LNCaP clone FGC (cell line): ENCODE measurements at regions not wholly inside any gene's neighbourhood (a gene's known extent, or its start where the extent isn't known, plus 50 kb on each side); places are given as distances from the start of the nearest gene placed in this dataset.

Experiments
- DNase-seq: peaks from one replicate; pipeline ENCODE4 v3.0.0-alpha.2; 2011; ENCODE audit warnings: low read depth
- H3K4me3 ChIP-seq: 2 replicates; pipeline ENCODE4 v1.5.1; 2011; ENCODE audit warnings: mild to moderate bottlenecking, low read depth, low read length, control low read depth
- TF ChIP-seq, protein P1 (sequence below): IDR thresholded peaks from 2 replicates; pipeline ENCODE4 v1.5.1; 2012; ENCODE audit warnings: mild to moderate bottlenecking; ENCODE audit not compliant: control insufficient read depth, insufficient read depth; ENCODE audit errors: extremely low read depth

DNA sequence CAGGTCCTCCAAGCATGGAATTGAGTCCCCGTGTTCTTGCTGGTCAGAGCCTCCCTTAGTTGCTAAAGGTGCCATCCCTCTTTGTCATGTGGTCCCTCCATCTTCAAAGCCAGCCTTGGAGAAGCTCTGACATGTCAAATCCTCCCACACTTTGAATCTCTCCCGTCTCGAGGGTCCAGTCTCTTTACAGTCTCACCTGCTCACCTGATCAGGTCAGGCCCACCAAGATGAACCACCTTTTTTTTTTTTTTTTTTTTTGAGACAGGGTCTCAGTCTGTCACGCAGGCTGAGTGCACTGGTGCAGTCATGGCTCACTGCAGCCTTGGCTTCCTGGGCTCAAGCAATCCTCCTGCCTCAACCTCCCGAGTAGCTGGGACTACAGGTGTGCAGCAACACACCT lies 100.3 kb upstream of the PRR5 start:
- H3K4me3 ChIP-seq, result no peak overlapping the region
- TF ChIP-seq, protein P1, sequence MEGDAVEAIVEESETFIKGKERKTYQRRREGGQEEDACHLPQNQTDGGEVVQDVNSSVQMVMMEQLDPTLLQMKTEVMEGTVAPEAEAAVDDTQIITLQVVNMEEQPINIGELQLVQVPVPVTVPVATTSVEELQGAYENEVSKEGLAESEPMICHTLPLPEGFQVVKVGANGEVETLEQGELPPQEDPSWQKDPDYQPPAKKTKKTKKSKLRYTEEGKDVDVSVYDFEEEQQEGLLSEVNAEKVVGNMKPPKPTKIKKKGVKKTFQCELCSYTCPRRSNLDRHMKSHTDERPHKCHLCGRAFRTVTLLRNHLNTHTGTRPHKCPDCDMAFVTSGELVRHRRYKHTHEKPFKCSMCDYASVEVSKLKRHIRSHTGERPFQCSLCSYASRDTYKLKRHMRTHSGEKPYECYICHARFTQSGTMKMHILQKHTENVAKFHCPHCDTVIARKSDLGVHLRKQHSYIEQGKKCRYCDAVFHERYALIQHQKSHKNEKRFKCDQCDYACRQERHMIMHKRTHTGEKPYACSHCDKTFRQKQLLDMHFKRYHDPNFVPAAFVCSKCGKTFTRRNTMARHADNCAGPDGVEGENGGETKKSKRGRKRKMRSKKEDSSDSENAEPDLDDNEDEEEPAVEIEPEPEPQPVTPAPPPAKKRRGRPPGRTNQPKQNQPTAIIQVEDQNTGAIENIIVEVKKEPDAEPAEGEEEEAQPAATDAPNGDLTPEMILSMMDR, result no peak
- no peak for DNase-seq

DNA sequence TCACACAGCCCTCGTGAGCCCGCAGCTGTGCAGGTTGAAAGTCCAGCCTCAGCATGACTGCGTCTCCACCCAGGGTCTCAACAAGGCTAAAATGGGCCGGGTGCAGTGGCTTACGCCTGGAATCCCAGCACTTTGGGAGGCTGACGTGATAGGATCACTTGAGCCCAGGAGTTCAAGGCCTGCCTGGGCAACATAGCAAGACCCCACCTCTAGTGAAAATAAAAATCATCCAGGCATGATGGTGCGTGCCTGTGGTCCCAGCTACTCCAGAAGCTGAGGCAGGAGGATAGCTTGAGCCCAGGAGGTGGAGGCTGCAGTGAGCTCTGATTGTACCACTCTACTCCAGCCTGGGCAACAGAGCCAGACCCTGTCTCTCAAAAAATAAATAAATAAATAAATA lies 100.8 kb upstream of the PRR5 start:
- TF ChIP-seq, protein P1, result no peak

DNA sequence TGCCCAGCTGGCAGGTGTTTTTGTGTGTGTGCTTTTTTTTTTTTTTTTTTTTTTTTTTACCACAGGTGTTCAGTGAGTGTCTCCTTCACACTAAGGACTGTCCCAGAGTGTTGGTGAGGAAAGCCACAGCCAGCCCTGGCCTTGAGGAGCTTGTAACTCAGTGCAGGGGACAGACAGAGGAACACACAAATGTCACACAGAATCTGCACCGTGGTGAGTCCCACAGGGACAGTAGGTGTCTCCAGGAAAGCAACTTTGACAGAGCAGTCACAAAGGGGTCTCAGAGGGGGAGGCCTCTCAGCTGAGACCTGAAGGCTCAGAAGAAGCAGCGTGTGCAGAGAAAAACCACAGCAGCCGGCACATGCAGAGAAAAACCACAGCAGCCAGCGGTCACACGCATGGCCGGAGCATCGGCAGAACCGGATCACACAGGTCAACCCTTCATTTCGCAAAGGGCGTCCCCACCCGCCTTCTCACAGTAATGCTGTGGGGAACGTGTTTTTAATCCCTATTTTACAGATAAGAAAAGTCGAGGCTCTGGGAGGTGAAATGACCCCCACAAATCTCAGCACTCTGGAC lies 101.7 kb upstream of the PRR5 start:
- DNase-seq, result no peak
- no peak overlapping the region for H3K4me3 ChIP-seq
- TF ChIP-seq, protein P1, result no peak

More for the DNA sequence above, 100.8 kb upstream of the PRR5 start:
- DNase-seq, result no peak
- no peak overlapping the region for H3K4me3 ChIP-seq

DNA sequence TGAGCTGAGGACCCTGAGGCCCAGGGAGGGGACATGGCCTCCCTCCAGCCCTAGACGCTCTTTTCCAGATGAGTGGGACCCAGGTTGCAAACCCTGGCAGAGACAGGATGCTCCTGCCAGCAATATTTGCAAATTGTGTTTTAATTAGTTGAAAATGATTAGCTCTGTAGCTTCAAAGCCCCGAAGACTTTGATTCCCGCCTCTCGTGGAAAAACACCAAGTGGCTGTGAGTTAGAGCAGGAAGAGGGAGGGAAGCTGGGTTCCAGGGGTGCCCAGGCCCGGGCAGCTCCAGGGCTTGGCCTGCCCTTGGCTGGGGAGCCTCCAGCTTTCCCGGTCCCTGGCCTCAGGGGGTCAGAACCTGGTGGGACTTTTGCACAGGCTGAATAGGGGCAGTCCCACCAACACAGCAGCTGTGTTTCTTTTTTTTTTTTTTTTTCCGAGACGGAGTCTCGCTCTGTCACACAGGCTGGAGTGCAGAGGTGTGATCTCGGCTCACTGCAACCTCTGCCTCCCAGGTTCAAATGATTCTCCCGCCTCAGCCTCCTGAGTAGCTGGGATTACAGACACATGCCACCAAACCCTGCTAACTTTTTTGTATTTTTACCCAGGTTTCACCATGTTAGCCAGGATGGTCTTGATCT lies 101.6 kb upstream of the RTL6 start:
- no peak for DNase-seq
- TF ChIP-seq, protein P1, result no peak
- H3K4me3 ChIP-seq, result no peak overlapping the region

DNA sequence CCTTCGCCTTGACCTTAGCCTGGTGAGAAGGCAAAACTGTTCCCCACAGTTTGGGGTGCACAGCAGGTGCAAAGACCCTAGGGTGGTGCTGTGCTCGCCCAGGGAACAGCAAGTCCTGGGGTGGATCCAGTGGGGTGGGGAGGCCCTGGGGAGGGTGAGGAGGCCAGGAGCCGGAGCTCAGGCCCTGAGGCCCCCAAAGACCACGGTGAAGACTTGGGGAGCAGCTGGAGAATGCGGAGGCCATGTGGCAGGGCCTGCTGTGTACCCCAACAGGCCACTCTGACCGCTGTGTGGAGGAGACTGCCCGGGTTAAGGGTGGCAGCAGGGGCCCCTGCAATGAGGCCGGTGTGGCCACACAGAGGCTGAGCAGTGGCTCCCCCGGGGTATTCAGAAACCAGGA lies 101.1 kb upstream of the RTL6 start:
- TF ChIP-seq, protein P1, result no peak
- H3K4me3 ChIP-seq, result no peak overlapping the region
- DNase-seq, result no peak

DNA sequence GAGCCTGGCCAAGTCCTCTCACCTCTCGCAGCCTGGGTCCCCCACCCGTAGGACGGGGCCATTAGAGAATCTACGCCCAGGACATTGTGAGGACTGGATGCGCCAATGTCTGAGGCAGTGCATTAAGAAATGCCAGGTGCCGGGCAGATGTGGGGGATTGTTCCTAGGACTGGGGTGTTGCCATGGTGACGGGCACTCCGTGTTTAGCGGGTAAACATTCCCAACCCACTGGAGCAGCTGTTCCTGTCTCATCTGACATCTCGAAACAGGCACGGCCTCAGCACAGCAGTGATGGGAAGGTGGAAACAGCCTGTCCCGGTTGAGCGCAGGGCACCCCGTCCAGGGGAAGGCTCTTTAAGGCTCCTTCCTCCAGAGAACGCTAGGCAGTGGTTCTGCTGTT lies 99.6 kb upstream of the RTL6 start:
- H3K4me3 ChIP-seq, result no peak overlapping the region
- DNase-seq, result no peak
- TF ChIP-seq, protein P1, result no peak
